Gastrocnemius medialis (tissue), 4 donors: ENCODE measurements at regions not wholly inside any gene's neighbourhood (a gene's known extent, or its start where the extent isn't known, plus 50 kb on each side); places are given as distances from the start of the nearest gene placed in this dataset.

Experiments
- CTCF ChIP-seq, 5 experiments: fragments of 450-650 bp in 3 of 5; fragments of 200-600 bp in 2 of 5; sonication (generic) in 2 of 5; IDR thresholded peaks in 4 of 5; conservative IDR thresholded peaks in 1 of 5; 1 replicate in 4 of 5; 2 replicates in 1 of 5; pipeline ENCODE4 v1.5.1; 2016 to 2019; ENCODE audit warnings: antibody characterized with exemption in 5 of 5, mild to moderate bottlenecking in 3 of 5, moderate library complexity in 3 of 5
- POLR2A ChIP-seq, 2 donors: fragments of 450-650 bp; IDR thresholded peaks; one replicate each; pipeline ENCODE4 v1.6.1; 2017; ENCODE audit warnings: antibody characterized with exemption in 2 of 2, mild to moderate bottlenecking in 2 of 2, moderate library complexity in 2 of 2

GRCh38 chr11:95361180-95361579, 130.2 kb upstream of the SESN3 start:
- TF ChIP-seq POLR2A (IDR thresholded peaks at IDR 0.05) = no peak
- no peak for TF ChIP-seq CTCF (IDR thresholded peaks at IDR 0.05 in 4 of 5, conservative IDR thresholded peaks at IDR 0.05 in 1 of 5)
